Ureter (tissue), 1 donor: ENCODE measurements at regions not wholly inside any gene's neighbourhood (a gene's known extent, or its start where the extent isn't known, plus 50 kb on each side); places are given as distances from the start of the nearest gene placed in this dataset.
"Not testable (repeated sequence)": the region's sequence is repeated elsewhere in the genome, so short reads cannot be mapped to it uniquely, and the experiment has no call there.

ENCODE experiments used
- DNase-seq: peaks from one replicate; pipeline ENCODE4 v3.0.0-alpha.2; 2020; ENCODE audit warnings: low spot score
- donor health status: DM: yes; HTN: yes; CAD: no.

GRCh38 chr1:219726480-219727272 is 113.8 kb upstream of the ZC3H11B start:
- no peak for DNase-seq

- no peak for DNase-seq
Observed at GRCh38 chr1:219724440-219724839, 111.5 kb upstream of the ZC3H11B start.

- DNase-seq = no peak
Observed at GRCh38 chr1:219717536-219717935, 104.6 kb upstream of the ZC3H11B start.

- DNase-seq = no peak
Observed at GRCh38 chr1:219716611-219717114, 103.8 kb upstream of the ZC3H11B start.

- DNase-seq = no peak
Observed at GRCh38 chr1:219713981-219714381, 101.1 kb upstream of the ZC3H11B start.

- no peak for DNase-seq
Observed at GRCh38 chr1:219712506-219712905, 99.6 kb upstream of the ZC3H11B start.

GRCh38 chr1:219710529-219711194 is 97.8 kb upstream of the ZC3H11B start:
- DNase-seq = no peak

GRCh38 chr1:219708919-219709543 is 96.1 kb upstream of the ZC3H11B start:
- no peak for DNase-seq

GRCh38 chr1:219707885-219708284 is 95.0 kb upstream of the ZC3H11B start:
- DNase-seq = not testable (repeated sequence)

- DNase-seq = not testable (repeated sequence)
Observed at GRCh38 chr1:219704331-219704730, 91.4 kb upstream of the ZC3H11B start.

GRCh38 chr1:219703368-219703639 is 90.4 kb upstream of the ZC3H11B start:
- no peak for DNase-seq

GRCh38 chr1:219701476-219701875 is 88.6 kb upstream of the ZC3H11B start:
- no peak for DNase-seq

- no peak for DNase-seq
Observed at GRCh38 chr1:219699870-219700269, 87.0 kb upstream of the ZC3H11B start.

- no peak for DNase-seq
Observed at GRCh38 chr1:219697682-219698081, 84.8 kb upstream of the ZC3H11B start.

GRCh38 chr1:219692981-219693380 is 80.1 kb upstream of the ZC3H11B start:
- no peak for DNase-seq

GRCh38 chr1:219689774-219690173 is 76.9 kb upstream of the ZC3H11B start:
- no peak for DNase-seq

- no peak for DNase-seq
Observed at GRCh38 chr1:219687779-219688178, 74.9 kb upstream of the ZC3H11B start.

- no peak for DNase-seq
Observed at GRCh38 chr1:219686171-219686570, 73.3 kb upstream of the ZC3H11B start.

- DNase-seq = no peak
Observed at GRCh38 chr1:219682788-219683187, 69.9 kb upstream of the ZC3H11B start.

- no peak for DNase-seq
Observed at GRCh38 chr1:219681876-219682275, 69.0 kb upstream of the ZC3H11B start.

- no peak for DNase-seq
Observed at GRCh38 chr1:219676012-219676765, 63.3 kb upstream of the ZC3H11B start.
